ENCODE measurements at regions not wholly inside any gene's neighbourhood (a gene's known extent, or its start where the extent isn't known, plus 50 kb on each side); places are given as distances from the start of the nearest gene placed in this dataset.
"Not testable (repeated sequence)": the region's sequence is repeated elsewhere in the genome, so short reads cannot be mapped to it uniquely, and the experiment has no call there.

- no peak for DNase-seq (ENCODE audit: extremely low spot score)
- CTCF ChIA-PET: no interaction called here
- TF ChIP-seq CTCF (IDR thresholded peaks at IDR 0.05; ENCODE audit: control extremely low read depth, extremely low read depth, low read depth, missing control alignments): no peak
- POLR2A ChIA-PET: no interaction called here
These were observed 1643.5 kb downstream of the TP53TG3F start for GRCh38 chr16:35102780-35103403.

- DNase-seq (ENCODE audit: extremely low spot score); POLR2A ChIA-PET; CTCF ChIA-PET: not testable (repeated sequence)
These were observed 1652.4 kb downstream of the TP53TG3F start for GRCh38 chr16:35111772-35112171.

- no peak for TF ChIP-seq CTCF (IDR thresholded peaks at IDR 0.05; ENCODE audit: control extremely low read depth, extremely low read depth, low read depth, missing control alignments)
- CTCF ChIA-PET: no interaction called here
- no peak for DNase-seq (ENCODE audit: extremely low spot score)
- POLR2A ChIA-PET: no interaction called here
These were observed 1672.0 kb downstream of the TP53TG3F start for GRCh38 chr16:35131429-35131828.

GRCh38 chr16:35134471-35134870 lies 1675.1 kb downstream of the TP53TG3F start:
- ChIA-PET CTCF (no interaction called here), POLR2A (no interaction called here)
- no peak for DNase-seq (ENCODE audit: extremely low spot score)
- no peak for TF ChIP-seq CTCF (IDR thresholded peaks at IDR 0.05; ENCODE audit: control extremely low read depth, extremely low read depth, low read depth, missing control alignments)

- TF ChIP-seq CTCF (IDR thresholded peaks at IDR 0.05; ENCODE audit: control extremely low read depth, extremely low read depth, low read depth, missing control alignments): no peak
- POLR2A ChIA-PET: no interaction called here
- no peak for DNase-seq (ENCODE audit: extremely low spot score)
- CTCF ChIA-PET: no interaction called here
These were observed 1681.0 kb downstream of the TP53TG3F start for GRCh38 chr16:35140293-35140986.

- ChIA-PET CTCF (no interaction called here), POLR2A (no interaction called here)
- no peak for DNase-seq (ENCODE audit: extremely low spot score)
- no peak for TF ChIP-seq CTCF (IDR thresholded peaks at IDR 0.05; ENCODE audit: control extremely low read depth, extremely low read depth, low read depth, missing control alignments)
These were observed 1681.9 kb downstream of the TP53TG3F start for GRCh38 chr16:35141303-35141702.

GRCh38 chr16:35142147-35142808 lies 1682.9 kb downstream of the TP53TG3F start:
- DNase-seq (ENCODE audit: extremely low spot score): no peak
- ChIA-PET POLR2A (no interaction called here), CTCF (no interaction called here)
- TF ChIP-seq CTCF (IDR thresholded peaks at IDR 0.05; ENCODE audit: control extremely low read depth, extremely low read depth, low read depth, missing control alignments): no peak
